Lung microvascular endothelial cell (primary cell): ENCODE measurements at regions not wholly inside any gene's neighbourhood (a gene's known extent, or its start where the extent isn't known, plus 50 kb on each side); places are given as distances from the start of the nearest gene placed in this dataset.
"Not testable (repeated sequence)": the region's sequence is repeated elsewhere in the genome, so short reads cannot be mapped to it uniquely, and the experiment has no call there.

Experiments used
- DNase-seq, 2 donors: peaks; one replicate each; pipeline versions ENCODE4 v3.0.0 to v3.0.0-alpha.2; 2010; ENCODE audit warnings: low read depth in 2 of 2

DNA sequence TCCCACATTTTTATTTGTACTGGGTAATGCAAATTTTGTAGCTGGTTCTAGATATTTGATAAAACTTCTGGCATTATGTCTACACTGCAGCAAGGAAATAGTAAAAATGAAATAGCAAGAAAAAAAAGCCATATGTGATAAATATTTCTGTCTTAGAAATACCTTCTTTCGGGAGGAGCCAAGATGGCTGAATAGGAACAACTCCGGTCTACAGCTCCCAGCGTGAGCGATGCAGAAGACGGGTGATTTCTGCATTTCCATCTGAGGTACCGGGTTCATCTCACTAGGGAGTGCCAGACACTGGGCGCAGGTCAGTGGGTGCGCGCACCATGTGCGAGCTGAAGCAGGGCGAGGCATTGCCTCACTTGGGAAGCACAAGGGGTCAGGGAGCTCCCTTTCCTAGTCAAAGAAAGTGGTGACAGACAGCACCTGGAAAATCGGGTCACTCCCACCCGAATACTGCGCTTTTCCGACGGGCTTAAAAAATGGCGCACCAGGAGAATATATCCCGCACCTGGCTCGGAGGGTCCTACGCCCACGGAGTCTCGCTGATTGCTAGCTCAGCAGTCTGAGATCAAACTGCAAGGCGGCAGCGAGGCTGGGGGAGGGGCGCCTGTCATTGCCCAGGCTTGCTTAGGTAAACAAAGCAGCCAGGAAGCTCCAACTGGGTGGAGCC lies 461.4 kb downstream of the ZWINT start:
- not testable (repeated sequence) for DNase-seq

- no peak for DNase-seq
Observed at GRCh38 chr10:55897490-55897921, 463.6 kb downstream of the ZWINT start.

DNA sequence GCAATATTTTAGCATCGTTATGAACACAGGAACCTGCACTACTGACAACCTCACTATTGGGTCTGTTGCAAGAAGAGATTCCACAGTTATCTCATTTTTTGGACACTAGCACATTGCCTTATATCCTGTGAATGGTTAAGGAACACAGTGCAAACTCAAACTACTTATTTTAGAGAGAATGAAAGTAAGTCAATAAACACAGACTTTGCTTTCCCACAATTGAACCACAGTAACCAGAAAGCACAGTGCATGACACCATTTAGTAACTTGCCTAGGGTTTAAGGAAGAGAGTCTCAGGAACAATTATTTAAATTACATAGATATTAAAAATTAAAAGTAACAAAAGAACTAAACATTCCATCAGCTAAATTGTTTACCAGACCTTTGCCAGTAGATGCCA lies 468.8 kb downstream of the ZWINT start:
- DNase-seq: no peak

DNA sequence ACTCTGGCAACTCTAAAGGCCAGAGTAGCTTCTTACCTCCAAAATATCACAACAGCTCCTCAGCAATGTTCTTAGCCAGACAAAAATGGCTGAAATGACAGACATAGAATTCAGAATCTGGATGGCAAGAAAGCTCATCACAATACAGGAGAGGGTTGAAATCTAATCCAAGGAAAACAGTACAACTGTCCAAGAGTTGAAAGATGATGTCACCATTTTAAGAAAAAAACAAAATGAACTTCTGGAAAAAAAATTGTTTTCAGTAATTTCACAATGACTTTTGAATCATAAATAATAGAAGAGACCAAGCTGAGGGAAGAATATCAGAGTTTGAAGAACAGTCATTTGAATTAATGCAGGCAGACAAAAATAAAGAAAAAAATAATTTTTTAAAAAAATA lies 479.5 kb downstream of the ZWINT start:
- DNase-seq: no peak

DNA sequence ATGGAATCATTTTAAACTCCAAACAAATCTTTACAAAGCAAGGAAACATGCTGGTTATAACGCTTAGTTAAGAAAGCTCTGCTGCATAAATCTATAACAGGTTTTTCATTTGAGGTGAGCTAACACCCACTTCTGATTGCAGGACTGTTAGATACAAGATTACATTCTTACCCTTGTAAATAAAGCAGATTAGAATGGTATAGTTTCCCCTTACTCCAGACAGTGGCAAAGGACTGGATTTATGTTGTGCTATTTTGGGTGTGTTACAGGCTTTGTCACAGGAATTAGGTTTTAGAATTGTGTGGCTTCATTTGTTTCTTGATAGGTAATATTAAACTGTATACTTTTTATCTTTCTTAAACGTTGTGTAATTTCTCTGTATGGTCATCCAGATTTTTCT lies 487.6 kb downstream of the ZWINT start:
- DNase-seq: no peak

DNA sequence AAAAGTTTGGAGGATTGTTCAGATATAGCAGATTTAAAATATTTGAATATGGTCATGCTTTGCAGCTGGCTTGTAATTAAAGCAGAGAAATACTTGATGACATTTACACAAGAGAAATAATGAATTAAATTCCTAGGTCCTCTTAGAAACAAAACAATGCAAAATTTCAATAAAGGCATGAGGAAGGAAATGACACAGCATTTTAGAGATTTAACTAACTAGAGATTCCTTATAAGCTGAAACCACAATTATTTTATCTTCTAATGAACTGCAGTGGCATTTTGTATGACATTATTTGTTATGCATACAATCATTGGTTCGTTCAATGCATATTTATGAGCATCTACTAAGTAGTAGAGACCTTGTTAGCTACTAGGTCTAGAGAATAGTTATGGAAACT lies 490.9 kb downstream of the ZWINT start:
- DNase-seq: no peak

DNA sequence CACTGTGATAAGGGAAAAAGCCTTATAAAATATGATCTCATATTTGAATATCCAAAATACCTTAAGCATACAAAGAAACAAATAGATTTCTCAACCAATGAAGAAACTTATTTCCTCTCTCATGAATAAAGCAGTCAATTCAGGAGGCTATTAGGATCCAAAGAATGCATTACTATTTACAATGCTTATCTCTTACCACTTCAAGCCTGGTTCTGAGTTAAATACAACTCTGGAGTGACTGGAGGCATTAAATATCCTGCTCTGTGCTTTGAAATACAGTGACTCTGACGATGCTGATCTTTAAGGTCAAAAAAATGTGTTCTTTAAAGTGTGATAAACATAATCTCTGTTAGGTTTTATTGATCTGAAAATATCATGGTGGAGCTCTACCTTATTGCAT lies 493.2 kb downstream of the ZWINT start:
- no peak for DNase-seq

- no peak for DNase-seq
Observed at GRCh38 chr10:55858730-55859129, 502.3 kb downstream of the ZWINT start.

DNA sequence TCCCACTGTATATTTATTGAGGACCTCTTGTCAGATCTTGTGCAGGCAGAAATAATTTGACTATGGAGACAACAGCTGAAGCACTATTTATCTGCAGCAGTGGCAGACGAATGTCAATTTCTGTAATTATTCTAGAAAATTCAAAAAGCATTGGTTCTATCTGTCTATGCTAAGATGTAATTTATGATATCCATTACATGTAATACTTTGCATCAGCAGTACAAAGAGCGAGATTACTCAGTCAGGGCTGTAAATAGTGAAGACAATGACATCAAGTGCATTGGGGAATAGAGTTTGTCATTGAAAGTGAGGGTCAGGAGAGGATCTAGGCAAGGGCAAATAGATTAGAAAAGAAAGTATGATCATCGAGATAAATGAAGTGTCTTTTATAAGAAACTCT lies 508.2 kb downstream of the ZWINT start:
- no peak for DNase-seq

- DNase-seq: no peak
Observed at GRCh38 chr10:55837273-55837672, 523.8 kb downstream of the ZWINT start.

- no peak for DNase-seq
Observed at GRCh38 chr10:55822096-55822495, 539.0 kb downstream of the ZWINT start.

- no peak for DNase-seq
Observed at GRCh38 chr10:55820478-55820877, 540.6 kb downstream of the ZWINT start.

DNA sequence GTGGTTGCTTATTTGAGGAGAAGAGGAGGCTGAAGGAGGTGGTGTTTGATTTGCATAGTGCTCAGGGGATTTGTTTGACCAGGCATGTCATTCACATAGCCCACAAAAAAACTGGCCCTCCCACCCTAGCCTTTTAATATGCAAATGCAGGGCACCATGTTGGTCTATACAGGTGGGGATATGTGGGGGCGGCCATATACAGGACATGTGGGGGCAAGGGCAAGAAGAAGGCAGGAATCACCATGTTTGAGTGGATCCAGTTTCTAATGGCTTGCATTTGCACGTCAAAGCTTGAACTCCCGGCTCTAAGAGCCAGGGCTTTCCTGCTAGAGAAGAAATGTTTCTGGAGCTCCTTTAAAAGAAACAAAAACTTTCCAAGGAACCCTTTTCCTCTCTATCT lies 541.0 kb downstream of the ZWINT start:
- no peak for DNase-seq

GRCh38 chr10:55813451-55814170 lies 547.4 kb downstream of the ZWINT start:
- no peak for DNase-seq

GRCh38 chr10:55803055-55803454 lies 558.0 kb downstream of the ZWINT start:
- DNase-seq: no peak

GRCh38 chr10:55801353-55801661 lies 559.8 kb downstream of the ZWINT start:
- no peak for DNase-seq

DNA sequence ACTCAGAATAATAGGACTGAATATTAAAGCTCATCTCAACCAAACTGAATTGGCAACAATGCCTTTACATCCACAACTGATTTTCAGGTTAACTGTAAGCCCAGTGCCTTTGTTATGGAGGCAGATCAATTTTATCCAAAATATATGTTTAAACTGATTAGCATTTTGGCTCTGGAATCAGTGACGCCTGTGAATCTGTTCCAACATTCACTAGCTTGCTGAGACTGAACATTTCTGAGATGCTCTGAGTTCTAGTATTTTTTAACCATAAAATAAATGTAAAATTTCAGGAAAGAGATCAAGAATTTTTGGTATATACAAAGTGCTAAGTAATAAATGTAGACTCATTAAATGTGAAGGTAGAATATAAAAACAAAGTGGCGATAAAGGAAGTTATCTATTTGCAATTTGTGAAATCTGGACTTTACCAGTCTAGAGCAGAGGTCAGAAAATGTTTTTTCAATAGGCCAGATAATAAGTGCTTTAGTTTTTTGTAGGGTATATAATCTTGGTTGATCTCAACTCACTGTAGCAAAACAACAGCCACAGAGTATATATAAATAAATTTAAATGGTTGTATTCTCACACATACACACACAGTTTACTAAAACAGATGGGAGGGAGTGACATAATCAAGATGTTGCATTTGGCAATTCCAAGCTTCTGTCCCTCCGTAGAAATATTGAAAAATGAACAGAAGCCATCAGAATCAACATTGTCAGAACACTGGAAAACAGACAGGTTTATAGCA lies 560.3 kb downstream of the ZWINT start:
- DNase-seq: no peak

DNA sequence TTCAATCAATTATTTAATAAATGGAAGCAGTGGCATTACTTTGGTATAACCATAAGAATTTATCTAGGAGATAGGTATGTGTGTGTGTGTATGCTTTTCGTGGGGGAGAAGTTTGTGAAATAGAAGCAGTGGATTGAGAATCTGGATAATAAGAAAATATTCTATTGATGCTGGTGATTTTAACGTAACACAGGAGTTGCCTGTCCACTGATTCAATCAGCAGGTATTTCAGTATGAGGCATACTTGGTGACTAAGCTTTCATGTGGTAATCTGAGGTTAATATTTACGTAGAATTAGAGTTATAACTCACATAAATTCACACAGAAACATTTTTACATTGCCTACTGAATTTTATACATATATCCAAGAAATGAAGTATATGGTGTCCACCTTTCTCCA lies 568.0 kb downstream of the ZWINT start:
- DNase-seq: no peak

GRCh38 chr10:55790276-55790675 lies 570.8 kb downstream of the ZWINT start:
- not testable (repeated sequence) for DNase-seq

- no peak for DNase-seq
Observed at GRCh38 chr10:55786461-55787050, 574.5 kb downstream of the ZWINT start.

DNA sequence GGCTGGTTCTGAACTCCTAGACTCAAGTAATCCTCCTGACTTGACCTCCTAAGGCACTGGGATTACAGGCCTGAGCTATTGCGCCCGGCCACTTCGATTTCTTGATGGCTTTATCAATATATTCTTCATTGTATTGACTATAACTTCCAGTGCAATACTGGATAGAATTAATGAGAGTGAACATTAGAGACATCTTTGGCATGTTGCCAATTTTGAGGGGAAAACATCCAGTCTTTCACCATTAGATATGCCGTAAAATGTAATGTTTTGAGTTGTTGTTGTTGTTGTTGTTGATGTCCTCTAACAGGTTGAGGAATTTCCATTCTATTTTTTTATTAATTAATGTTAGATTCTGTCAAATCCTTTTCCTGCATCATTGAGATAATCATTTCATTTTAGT lies 578.9 kb downstream of the ZWINT start:
- DNase-seq: no peak

DNA sequence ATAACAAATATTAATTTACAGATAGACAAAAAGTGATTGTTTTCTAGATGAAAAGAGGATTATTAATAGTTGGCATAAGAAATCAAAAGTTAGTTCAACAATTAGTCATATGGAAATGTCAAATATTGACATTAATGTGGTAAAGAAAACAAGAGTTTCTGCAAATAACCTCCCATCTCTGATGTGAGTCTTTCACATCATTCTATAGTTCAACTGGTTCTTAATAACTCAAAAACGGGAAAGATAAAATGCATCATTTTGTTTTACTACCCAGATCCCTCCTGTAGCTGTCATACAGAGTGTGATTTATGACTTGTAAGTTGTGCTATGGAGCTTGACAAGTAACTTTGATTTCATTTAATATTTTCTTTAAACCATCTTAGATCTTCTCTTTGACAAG lies 594.8 kb downstream of the ZWINT start:
- no peak for DNase-seq
